ENCODE measurements at regions not wholly inside any gene's neighbourhood (a gene's known extent, or its start where the extent isn't known, plus 50 kb on each side); places are given as distances from the start of the nearest gene placed in this dataset.

DNA sequence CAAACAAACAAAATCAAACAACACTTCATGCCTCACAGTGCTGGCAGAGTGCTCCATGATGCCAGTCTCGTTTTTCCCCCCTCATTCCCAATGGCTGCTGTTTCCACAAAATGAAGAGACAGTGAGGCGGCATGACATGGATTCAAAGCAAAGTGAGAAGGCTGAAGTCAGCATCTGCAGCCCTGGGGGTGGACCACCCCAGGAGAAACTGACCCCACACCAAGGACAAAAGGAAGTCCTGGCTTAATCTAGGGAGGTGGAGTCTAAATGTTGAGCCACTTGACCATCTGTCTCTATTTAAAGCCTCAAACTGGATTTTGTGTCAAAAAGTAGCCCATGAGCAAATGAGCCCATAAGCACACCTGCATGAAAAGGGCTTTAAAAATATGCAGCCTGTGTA lies 151.2 kb upstream of the RORA start:
- TF ChIP-seq, protein P1, sequence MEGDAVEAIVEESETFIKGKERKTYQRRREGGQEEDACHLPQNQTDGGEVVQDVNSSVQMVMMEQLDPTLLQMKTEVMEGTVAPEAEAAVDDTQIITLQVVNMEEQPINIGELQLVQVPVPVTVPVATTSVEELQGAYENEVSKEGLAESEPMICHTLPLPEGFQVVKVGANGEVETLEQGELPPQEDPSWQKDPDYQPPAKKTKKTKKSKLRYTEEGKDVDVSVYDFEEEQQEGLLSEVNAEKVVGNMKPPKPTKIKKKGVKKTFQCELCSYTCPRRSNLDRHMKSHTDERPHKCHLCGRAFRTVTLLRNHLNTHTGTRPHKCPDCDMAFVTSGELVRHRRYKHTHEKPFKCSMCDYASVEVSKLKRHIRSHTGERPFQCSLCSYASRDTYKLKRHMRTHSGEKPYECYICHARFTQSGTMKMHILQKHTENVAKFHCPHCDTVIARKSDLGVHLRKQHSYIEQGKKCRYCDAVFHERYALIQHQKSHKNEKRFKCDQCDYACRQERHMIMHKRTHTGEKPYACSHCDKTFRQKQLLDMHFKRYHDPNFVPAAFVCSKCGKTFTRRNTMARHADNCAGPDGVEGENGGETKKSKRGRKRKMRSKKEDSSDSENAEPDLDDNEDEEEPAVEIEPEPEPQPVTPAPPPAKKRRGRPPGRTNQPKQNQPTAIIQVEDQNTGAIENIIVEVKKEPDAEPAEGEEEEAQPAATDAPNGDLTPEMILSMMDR (IDR thresholded peaks at IDR 0.05) = no peak
- TF ChIP-seq POLR2A (IDR thresholded peaks at IDR 0.05) = no peak

Data from tibial nerve (tissue), 3 donors.